Neural cell (in vitro differentiated cells): ENCODE measurements at regions not wholly inside any gene's neighbourhood (a gene's known extent, or its start where the extent isn't known, plus 50 kb on each side); places are given as distances from the start of the nearest gene placed in this dataset.

Experiments
- H2AFZ ChIP-seq: fragments of 200-600, 300-800 bp; sonication (generic), shearing (Covaris generic); 2 replicates; pipeline ENCODE4 v1.6.0; 2014; ENCODE audit warnings: low read depth, mild to moderate bottlenecking, antibody characterized with exemption, low read length, moderate library complexity
- H3F3A ChIP-seq: fragments of 200-600 bp; shearing (Covaris generic); 2 replicates; pipeline ENCODE4 v1.6.1; 2016; ENCODE audit warnings: mild to moderate bottlenecking, moderate library complexity, mixed read lengths, antibody characterized with exemption, low read length; ENCODE audit not compliant: insufficient read depth, poor library complexity, severe bottlenecking
- H3K27ac ChIP-seq: fragments of 200-600, 300-800 bp; sonication (generic), shearing (Covaris generic); 2 replicates; pipeline ENCODE4 v1.5.1; 2014; ENCODE audit warnings: mild to moderate bottlenecking, low read length, moderate library complexity
- H3K27me3 ChIP-seq: fragments of 300-800, 200-600 bp; sonication (generic), shearing (Covaris generic); 2 replicates; pipeline ENCODE4 v1.6.0; 2014; ENCODE audit warnings: mild to moderate bottlenecking, low read depth, low read length, moderate library complexity; ENCODE audit not compliant: insufficient read depth
- H3K36me3 ChIP-seq: fragments of 300-800, 200-600 bp; sonication (generic), shearing (Covaris generic); 2 replicates; pipeline ENCODE4 v1.5.1; 2014; ENCODE audit warnings: mild to moderate bottlenecking, antibody characterized with exemption, low read length, moderate library complexity; ENCODE audit not compliant: insufficient read depth
- H3K4me2 ChIP-seq: fragments of 300-800, 200-600 bp; sonication (generic), shearing (Covaris generic); 2 replicates; pipeline ENCODE4 v1.6.0; 2014; ENCODE audit warnings: mild to moderate bottlenecking, low read length
- H3K4me3 ChIP-seq: fragments of 300-800, 200-600 bp; sonication (generic), shearing (Covaris generic); 2 replicates; pipeline ENCODE4 v1.5.1; 2014; ENCODE audit warnings: mild to moderate bottlenecking, low read length, moderate library complexity
- H3K79me2 ChIP-seq: fragments of 200-600 bp; shearing (Covaris generic); replicated peaks from 2 replicates; pipeline ENCODE4 v1.6.0; 2014; ENCODE audit warnings: mild to moderate bottlenecking, low read length, moderate library complexity; ENCODE audit not compliant: insufficient read depth
- H3K9ac ChIP-seq: fragments of 300-800, 200-600 bp; sonication (generic), shearing (Covaris generic); 2 replicates; pipeline ENCODE4 v1.6.1; 2016; ENCODE audit warnings: mild to moderate bottlenecking, low read length, mixed read lengths
- H3K9me2 ChIP-seq: fragments of 200-600 bp; shearing (Covaris generic); 2 replicates; pipeline ENCODE4 v1.6.1; 2016; ENCODE audit warnings: mild to moderate bottlenecking, low read length, mixed read lengths; ENCODE audit not compliant: insufficient read depth
- H3K9me3 ChIP-seq: fragments of 200-600, 300-800 bp; sonication (generic), shearing (Covaris generic); 2 replicates; pipeline ENCODE4 v1.6.1; 2016; ENCODE audit warnings: mild to moderate bottlenecking, mixed run types, low read length, moderate library complexity, mixed read lengths
- H4K20me1 ChIP-seq: fragments of 200-600 bp; shearing (Covaris generic); 2 replicates; pipeline ENCODE4 v1.6.1; 2016; ENCODE audit warnings: mild to moderate bottlenecking, mixed run types; ENCODE audit not compliant: insufficient read depth
- EP300 ChIP-seq: fragments of 450-650 bp; conservative IDR thresholded peaks from 2 replicates; pipeline ENCODE4 v1.6.1; 2014; ENCODE audit warnings: antibody characterized with exemption, mild to moderate bottlenecking, moderate library complexity; ENCODE audit not compliant: poor library complexity, severe bottlenecking
- EZH2 ChIP-seq: fragments of 200-600, 300-800 bp; shearing (Covaris generic), sonication (generic); IDR thresholded peaks from 2 replicates; pipeline ENCODE4 v1.6.1; 2014; ENCODE audit warnings: antibody characterized with exemption, low read length, borderline replicate concordance, mild to moderate bottlenecking; ENCODE audit not compliant: insufficient read depth, poor library complexity, severe bottlenecking
- MXI1 ChIP-seq: fragments of 450-650 bp; conservative IDR thresholded peaks from 2 replicates; pipeline ENCODE4 v1.6.1; 2014; ENCODE audit warnings: antibody characterized with exemption, mild to moderate bottlenecking; ENCODE audit not compliant: poor library complexity, severe bottlenecking
- POLR2AphosphoS5 ChIP-seq: IDR thresholded peaks from 2 replicates; pipeline ENCODE4 v1.6.1; 2012
- RAD21 ChIP-seq: fragments of 450-650 bp; conservative IDR thresholded peaks from 2 replicates; pipeline ENCODE4 v1.6.1; 2014; ENCODE audit warnings: antibody characterized with exemption, mild to moderate bottlenecking, moderate library complexity
- REST ChIP-seq: IDR thresholded peaks from 2 replicates; pipeline ENCODE4 v1.6.1; 2012; ENCODE audit warnings: borderline replicate concordance
- SMC3 ChIP-seq: fragments of 450-650 bp; conservative IDR thresholded peaks from 2 replicates; pipeline ENCODE4 v1.6.1; 2014; ENCODE audit warnings: antibody characterized with exemption, mild to moderate bottlenecking, moderate library complexity; ENCODE audit not compliant: poor library complexity
- TAF1 ChIP-seq: IDR thresholded peaks from 2 replicates; pipeline ENCODE4 v1.6.1; 2012; ENCODE audit warnings: low read depth
- TF ChIP-seq, protein P1 (sequence below): fragments of 450-650 bp; IDR thresholded peaks from 2 replicates; pipeline ENCODE4 v1.5.1; 2014; ENCODE audit warnings: antibody characterized with exemption, mild to moderate bottlenecking, moderate library complexity; ENCODE audit not compliant: poor library complexity, severe bottlenecking

DNA sequence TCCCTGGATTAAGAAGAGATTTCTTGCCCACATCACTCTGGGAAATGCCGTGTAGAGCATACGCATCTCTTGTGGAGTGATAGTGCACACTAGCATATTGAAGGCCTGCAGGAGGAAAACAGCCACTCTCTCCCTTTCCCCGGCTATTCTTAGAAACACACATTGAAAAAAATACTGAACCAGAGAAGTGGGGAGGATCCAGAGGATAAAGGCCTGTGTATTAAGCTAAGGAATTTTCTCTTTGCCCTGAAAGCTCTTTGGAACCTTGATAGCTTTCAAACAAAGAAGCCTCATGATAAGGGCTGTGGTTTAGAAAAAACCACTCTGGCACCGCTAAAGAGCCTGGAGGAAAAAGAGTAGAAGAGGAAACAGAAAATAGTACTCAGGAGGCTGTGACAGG is 386.1 kb upstream of the NBEA start:
- Histone ChIP-seq H3K27me3 (no peaks in the 10 kb centered on the region), H2AFZ (no peak overlapping the region), H3K9me3 (no peaks in the 10 kb centered on the region), H3K4me2 (no peak overlapping the region), H3K36me3 (no peaks in the 10 kb centered on the region), H3F3A (no peaks in the 10 kb centered on the region), H3K9ac (no peak overlapping the region), H3K79me2 (no peaks in the 10 kb centered on the region), H3K4me3 (no peak overlapping the region), H4K20me1 (no peaks in the 10 kb centered on the region), H3K9me2 (no peaks in the 10 kb centered on the region), H3K27ac (no peak overlapping the region)
- TF ChIP-seq POLR2AphosphoS5 = peak; percentile 16
- TF ChIP-seq, protein P1, sequence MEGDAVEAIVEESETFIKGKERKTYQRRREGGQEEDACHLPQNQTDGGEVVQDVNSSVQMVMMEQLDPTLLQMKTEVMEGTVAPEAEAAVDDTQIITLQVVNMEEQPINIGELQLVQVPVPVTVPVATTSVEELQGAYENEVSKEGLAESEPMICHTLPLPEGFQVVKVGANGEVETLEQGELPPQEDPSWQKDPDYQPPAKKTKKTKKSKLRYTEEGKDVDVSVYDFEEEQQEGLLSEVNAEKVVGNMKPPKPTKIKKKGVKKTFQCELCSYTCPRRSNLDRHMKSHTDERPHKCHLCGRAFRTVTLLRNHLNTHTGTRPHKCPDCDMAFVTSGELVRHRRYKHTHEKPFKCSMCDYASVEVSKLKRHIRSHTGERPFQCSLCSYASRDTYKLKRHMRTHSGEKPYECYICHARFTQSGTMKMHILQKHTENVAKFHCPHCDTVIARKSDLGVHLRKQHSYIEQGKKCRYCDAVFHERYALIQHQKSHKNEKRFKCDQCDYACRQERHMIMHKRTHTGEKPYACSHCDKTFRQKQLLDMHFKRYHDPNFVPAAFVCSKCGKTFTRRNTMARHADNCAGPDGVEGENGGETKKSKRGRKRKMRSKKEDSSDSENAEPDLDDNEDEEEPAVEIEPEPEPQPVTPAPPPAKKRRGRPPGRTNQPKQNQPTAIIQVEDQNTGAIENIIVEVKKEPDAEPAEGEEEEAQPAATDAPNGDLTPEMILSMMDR = no peak

- Histone ChIP-seq H4K20me1 (no peaks in the 10 kb centered on the region), H3K9ac (no peak overlapping the region), H3K36me3 (no peaks in the 10 kb centered on the region), H3K9me3 (no peaks in the 10 kb centered on the region), H3K79me2 (no peaks in the 10 kb centered on the region), H3K27me3 (no peaks in the 10 kb centered on the region), H3F3A (no peaks in the 10 kb centered on the region), H3K4me2 (no peak overlapping the region), H2AFZ (no peak overlapping the region), H3K4me3 (no peak overlapping the region), H3K27ac (no peak overlapping the region), H3K9me2 (no peaks in the 10 kb centered on the region)
- TF ChIP-seq REST (no peak), MXI1 (no peak), TAF1 (no peak), POLR2AphosphoS5 (no peak), EZH2 (no peak)
- TF ChIP-seq, protein P1 = no peak
These were observed 381.0 kb upstream of the NBEA start for GRCh38 chr13:34561033-34561432.

DNA sequence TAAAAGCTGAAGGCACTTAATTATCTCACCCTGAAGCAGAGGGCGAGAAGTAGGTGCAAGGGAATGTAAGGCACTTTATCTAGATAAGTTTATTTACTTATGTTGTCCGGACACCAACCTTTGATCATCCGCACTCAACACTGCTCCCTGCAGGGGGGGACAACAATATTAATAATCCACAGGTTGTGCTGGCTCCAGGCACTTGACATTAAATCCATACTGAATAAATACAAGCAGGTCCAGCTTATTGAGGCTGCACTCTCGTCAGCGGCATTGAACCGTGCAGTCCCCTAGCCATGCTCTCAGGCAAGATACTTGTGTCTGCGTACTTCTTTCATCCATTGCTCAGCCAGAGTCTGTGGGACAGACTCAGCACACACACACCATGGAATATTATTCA is 374.5 kb upstream of the NBEA start:
- no peak overlapping the region for H3K4me3 ChIP-seq
- H3K9me3 ChIP-seq = no peaks in the 10 kb centered on the region
- H3K27me3 ChIP-seq = no peaks in the 10 kb centered on the region
- TF ChIP-seq, protein P1 = no peak
- TF ChIP-seq REST (no peak), POLR2AphosphoS5 (no peak), RAD21 (no peak), TAF1 (no peak), SMC3 (no peak), EP300 (no peak)

More for the DNA sequence above, 374.5 kb upstream of the NBEA start:
- H2AFZ ChIP-seq = no peak overlapping the region
- H3K9ac ChIP-seq = no peak overlapping the region
- H3K4me2 ChIP-seq = no peak overlapping the region
- no peaks in the 10 kb centered on the region for H3K36me3 ChIP-seq
- H3K27ac ChIP-seq = no peak overlapping the region
- H3K79me2 ChIP-seq = no peaks in the 10 kb centered on the region
- H4K20me1 ChIP-seq = no peaks in the 10 kb centered on the region
- no peaks in the 10 kb centered on the region for H3K9me2 ChIP-seq
- no peaks in the 10 kb centered on the region for H3F3A ChIP-seq
